LNCaP clone FGC (cell line): ENCODE measurements at regions not wholly inside any gene's neighbourhood (a gene's known extent, or its start where the extent isn't known, plus 50 kb on each side); places are given as distances from the start of the nearest gene placed in this dataset.

ENCODE experiments used
- DNase-seq: peaks from one replicate; pipeline ENCODE4 v3.0.0-alpha.2; 2011; ENCODE audit warnings: low read depth
- H3K4me3 ChIP-seq: 2 replicates; pipeline ENCODE4 v1.5.1; 2011; ENCODE audit warnings: mild to moderate bottlenecking, low read depth, low read length, control low read depth
- CTCF ChIP-seq: IDR thresholded peaks from 2 replicates; pipeline ENCODE4 v1.5.1; 2012; ENCODE audit warnings: mild to moderate bottlenecking; ENCODE audit not compliant: control insufficient read depth, insufficient read depth; ENCODE audit errors: extremely low read depth

GRCh38 chr3:170764017-170764416 is 106.0 kb downstream of the RPL22L1 start:
- H3K4me3 ChIP-seq = no peak overlapping the region
- DNase-seq = no peak
- TF ChIP-seq CTCF = no peak

GRCh38 chr3:170762064-170762463 is 107.9 kb downstream of the RPL22L1 start:
- no peak overlapping the region for H3K4me3 ChIP-seq
- DNase-seq = no peak
- TF ChIP-seq CTCF = no peak

GRCh38 chr3:170761103-170761502 is 108.9 kb downstream of the RPL22L1 start:
- H3K4me3 ChIP-seq = no peak overlapping the region
- no peak for DNase-seq
- no peak for TF ChIP-seq CTCF

GRCh38 chr3:170760174-170760526 is 109.8 kb downstream of the RPL22L1 start:
- peak; percentile 73 for DNase-seq
- no peak overlapping the region for H3K4me3 ChIP-seq
- no peak for TF ChIP-seq CTCF

- peak; percentile 69 for DNase-seq
- no peak overlapping the region for H3K4me3 ChIP-seq
These were observed 110.4 kb downstream of the RPL22L1 start for GRCh38 chr3:170759511-170760173.

GRCh38 chr3:170757038-170757437 is 113.0 kb downstream of the RPL22L1 start:
- TF ChIP-seq CTCF = no peak
- H3K4me3 ChIP-seq = no peak overlapping the region
- DNase-seq = no peak

More at GRCh38 chr3:170759511-170760173, 110.4 kb downstream of the RPL22L1 start:
- TF ChIP-seq CTCF = no peak

GRCh38 chr3:170754311-170754693 is 115.7 kb downstream of the RPL22L1 start:
- DNase-seq = no peak
- H3K4me3 ChIP-seq = no peak overlapping the region
- no peak for TF ChIP-seq CTCF
